Progenitor cell of endocrine pancreas (in vitro differentiated cells): ENCODE measurements at regions not wholly inside any gene's neighbourhood (a gene's known extent, or its start where the extent isn't known, plus 50 kb on each side); places are given as distances from the start of the nearest gene placed in this dataset.

Experiments used
- DNase-seq: peaks from one replicate; pipeline ENCODE4 v3.0.0; 2021; ENCODE audit warnings: low spot score; ENCODE audit not compliant: unreplicated experiment
- H3K27ac Mint-ChIP-seq: 2 replicates; pipeline ENCODE4 v1.8.0; 2021; ENCODE audit warnings: mild to moderate bottlenecking, moderate library complexity, mixed read lengths
- H3K27me3 Mint-ChIP-seq: 2 replicates; pipeline ENCODE4 v1.8.0; 2021; ENCODE audit warnings: mixed read lengths
- H3K36me3 Mint-ChIP-seq: 2 replicates; pipeline ENCODE4 v1.8.0; 2022; ENCODE audit warnings: mixed read lengths; ENCODE audit not compliant: insufficient read depth
- H3K4me1 Mint-ChIP-seq: 2 replicates; pipeline ENCODE4 v1.8.0; 2021; ENCODE audit warnings: low read depth, mixed read lengths
- H3K4me3 Mint-ChIP-seq: 2 replicates; pipeline ENCODE4 v1.8.0; 2021; ENCODE audit warnings: low read depth, mild to moderate bottlenecking, moderate library complexity, mixed read lengths
- H3K9me3 Mint-ChIP-seq: 2 replicates; pipeline ENCODE4 v1.8.0; 2021; ENCODE audit warnings: low read depth, mixed read lengths
- CTCF ChIP-seq: fragments of 200-600 bp; sonication (generic); IDR thresholded peaks from one replicate; pipeline ENCODE4 v1.5.0; 2021; ENCODE audit warnings: antibody characterized with exemption, mild to moderate bottlenecking; ENCODE audit not compliant: unreplicated experiment

GRCh38 chr12:43222796-43223195 lies 329.2 kb downstream of the ADAMTS20 start:
- no peak for DNase-seq
- Mint-ChIP-seq H3K9me3 (peaks cover 14% of the 10 kb centered on the region), H3K36me3 (peaks cover 2% of the 10 kb centered on the region), H3K4me1 (peaks cover 15% of the 10 kb centered on the region), H3K27ac (no peak overlapping the region), H3K4me3 (no peak overlapping the region), H3K27me3 (no peaks in the 10 kb centered on the region)
- TF ChIP-seq CTCF, result no peak

- H3K9me3 Mint-ChIP-seq, result peaks cover 7% of the 10 kb centered on the region
- no peak for DNase-seq
These were observed 330.8 kb downstream of the ADAMTS20 start for GRCh38 chr12:43221216-43221615.

GRCh38 chr12:43216490-43216889 lies 335.5 kb downstream of the ADAMTS20 start:
- no peak overlapping the region for H3K4me3 Mint-ChIP-seq

More at GRCh38 chr12:43221216-43221615, 330.8 kb downstream of the ADAMTS20 start:
- no peak overlapping the region for H3K27ac Mint-ChIP-seq
- no peaks in the 10 kb centered on the region for H3K36me3 Mint-ChIP-seq
- TF ChIP-seq CTCF, result no peak
- peaks cover 15% of the 10 kb centered on the region for H3K4me1 Mint-ChIP-seq
- no peaks in the 10 kb centered on the region for H3K27me3 Mint-ChIP-seq
- no peak overlapping the region for H3K4me3 Mint-ChIP-seq

GRCh38 chr12:43214166-43214565 lies 337.8 kb downstream of the ADAMTS20 start:
- no peak for TF ChIP-seq CTCF
- no peaks in the 10 kb centered on the region for H3K27me3 Mint-ChIP-seq
- no peak overlapping the region for H3K27ac Mint-ChIP-seq
- H3K4me3 Mint-ChIP-seq, result no peak overlapping the region
- H3K9me3 Mint-ChIP-seq, result no peaks in the 10 kb centered on the region
- H3K4me1 Mint-ChIP-seq, result no peaks in the 10 kb centered on the region
- no peaks in the 10 kb centered on the region for H3K36me3 Mint-ChIP-seq
- DNase-seq, result no peak

More at GRCh38 chr12:43216490-43216889, 335.5 kb downstream of the ADAMTS20 start:
- no peak for DNase-seq
- no peaks in the 10 kb centered on the region for H3K9me3 Mint-ChIP-seq
- H3K4me1 Mint-ChIP-seq, result peaks cover 15% of the 10 kb centered on the region
- no peaks in the 10 kb centered on the region for H3K27me3 Mint-ChIP-seq
- H3K36me3 Mint-ChIP-seq, result no peaks in the 10 kb centered on the region
- H3K27ac Mint-ChIP-seq, result no peak overlapping the region
- TF ChIP-seq CTCF, result no peak

- no peak for DNase-seq
- no peak for TF ChIP-seq CTCF
- Mint-ChIP-seq H3K4me1 (peaks cover 1% of the 10 kb centered on the region), H3K27me3 (no peaks in the 10 kb centered on the region), H3K36me3 (no peaks in the 10 kb centered on the region), H3K27ac (no peak overlapping the region), H3K4me3 (no peak overlapping the region), H3K9me3 (no peaks in the 10 kb centered on the region)
These were observed 338.4 kb downstream of the ADAMTS20 start for GRCh38 chr12:43213608-43214007.
